ENCODE measurements at regions not wholly inside any gene's neighbourhood (a gene's known extent, or its start where the extent isn't known, plus 50 kb on each side); places are given as distances from the start of the nearest gene placed in this dataset.

DNA sequence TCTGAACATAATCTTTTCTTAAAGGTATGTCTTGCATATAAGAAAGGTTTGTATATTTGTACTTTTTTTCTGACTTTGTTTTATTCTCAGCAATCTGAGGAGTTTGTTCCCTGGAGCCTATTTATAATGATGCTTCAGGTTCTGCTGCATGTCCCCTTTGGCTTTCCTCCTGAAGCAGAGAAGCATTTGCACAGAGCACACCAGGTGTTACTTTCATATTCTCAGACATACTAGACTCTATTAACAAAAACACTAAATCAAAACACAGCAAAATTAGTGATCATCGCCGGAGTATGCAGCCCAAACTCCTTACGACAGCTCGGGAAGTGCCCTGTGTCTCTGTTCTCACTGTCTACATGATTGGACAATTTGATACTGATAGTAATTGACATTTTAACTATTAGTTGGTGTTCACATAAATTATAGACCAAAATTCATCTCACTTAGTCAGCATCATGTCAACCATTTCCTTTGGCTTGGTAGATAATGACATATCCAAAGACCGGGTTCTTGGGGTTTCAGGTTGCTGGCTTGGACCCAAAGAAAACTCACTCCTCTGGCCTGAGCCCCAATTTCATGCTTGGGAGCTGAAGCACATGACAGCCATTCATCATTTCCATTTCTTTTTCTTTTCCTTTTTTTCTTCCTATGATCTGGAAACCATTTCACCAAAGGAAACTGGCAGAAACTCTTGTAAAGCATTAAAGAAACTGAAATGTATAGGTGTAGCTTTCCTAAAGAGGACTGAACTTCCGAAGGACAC, 400.1 kb upstream of the NRP1 start:
- Histone ChIP-seq H3K4me2 (peak overlapping the region; percentile 86), H4K20me1 (ENCODE audit: insufficient read depth) (no peaks in the 10 kb centered on the region), H3K79me2 (ENCODE audit: insufficient read depth, low read depth) (no peaks in the 10 kb centered on the region), H3K27me3 (ENCODE audit: insufficient read depth, low read depth) (no peaks in the 10 kb centered on the region), H3K4me1 (ENCODE audit: low read depth, poor library complexity, severe bottlenecking) (peaks cover 47% of the 10 kb centered on the region), H3K27ac (peak overlapping the region; percentile 96), H3K9ac (peak overlapping the region; percentile 71), H2AFZ (ENCODE audit: low read depth) (peak overlapping the region; percentile 29; the same call in 1 of the 2 replicates), H3K4me3 (IDR thresholded peaks at IDR 0.05; ENCODE audit: insufficient read depth, low read depth, low read length) (no peak overlapping the region), H3K36me3 (ENCODE audit: insufficient read depth) (no peaks in the 10 kb centered on the region)
- TF ChIP-seq, protein P1, sequence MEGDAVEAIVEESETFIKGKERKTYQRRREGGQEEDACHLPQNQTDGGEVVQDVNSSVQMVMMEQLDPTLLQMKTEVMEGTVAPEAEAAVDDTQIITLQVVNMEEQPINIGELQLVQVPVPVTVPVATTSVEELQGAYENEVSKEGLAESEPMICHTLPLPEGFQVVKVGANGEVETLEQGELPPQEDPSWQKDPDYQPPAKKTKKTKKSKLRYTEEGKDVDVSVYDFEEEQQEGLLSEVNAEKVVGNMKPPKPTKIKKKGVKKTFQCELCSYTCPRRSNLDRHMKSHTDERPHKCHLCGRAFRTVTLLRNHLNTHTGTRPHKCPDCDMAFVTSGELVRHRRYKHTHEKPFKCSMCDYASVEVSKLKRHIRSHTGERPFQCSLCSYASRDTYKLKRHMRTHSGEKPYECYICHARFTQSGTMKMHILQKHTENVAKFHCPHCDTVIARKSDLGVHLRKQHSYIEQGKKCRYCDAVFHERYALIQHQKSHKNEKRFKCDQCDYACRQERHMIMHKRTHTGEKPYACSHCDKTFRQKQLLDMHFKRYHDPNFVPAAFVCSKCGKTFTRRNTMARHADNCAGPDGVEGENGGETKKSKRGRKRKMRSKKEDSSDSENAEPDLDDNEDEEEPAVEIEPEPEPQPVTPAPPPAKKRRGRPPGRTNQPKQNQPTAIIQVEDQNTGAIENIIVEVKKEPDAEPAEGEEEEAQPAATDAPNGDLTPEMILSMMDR (conservative IDR thresholded peaks at IDR 0.05; ENCODE audit: low read depth, low read length): no peak

DNA sequence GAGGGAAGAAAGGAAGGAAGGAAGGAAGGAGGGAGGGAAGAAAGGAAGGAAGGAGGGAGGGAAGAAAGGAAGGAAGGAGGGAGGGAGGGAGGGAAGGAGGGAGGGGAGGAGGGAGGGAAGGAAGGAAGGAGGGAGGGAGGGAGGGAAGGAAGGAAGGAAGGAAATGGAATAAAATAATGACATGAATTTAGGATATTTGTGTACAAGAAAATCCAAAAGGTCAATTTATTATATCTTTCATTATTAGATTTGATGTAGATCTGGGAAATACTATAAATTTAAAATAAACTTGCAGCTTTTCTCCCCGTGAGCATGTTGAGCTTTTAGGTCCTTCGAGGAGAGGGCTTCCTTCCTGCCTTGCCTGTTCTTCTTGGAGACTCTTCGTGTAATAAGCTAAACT, 398.6 kb upstream of the NRP1 start:
- H3K9ac ChIP-seq: no peak overlapping the region
- H3K79me2 ChIP-seq (ENCODE audit: insufficient read depth, low read depth): no peaks in the 10 kb centered on the region
- H3K36me3 ChIP-seq (ENCODE audit: insufficient read depth): no peaks in the 10 kb centered on the region
- no peak overlapping the region for H3K4me3 ChIP-seq (IDR thresholded peaks at IDR 0.05; ENCODE audit: insufficient read depth, low read depth, low read length)
- peaks cover 47% of the 10 kb centered on the region for H3K4me1 ChIP-seq (ENCODE audit: low read depth, poor library complexity, severe bottlenecking)
- H3K4me2 ChIP-seq: peak overlapping the region; percentile 86; the same call in 1 of the 2 replicates
- H3K27me3 ChIP-seq (ENCODE audit: insufficient read depth, low read depth): no peaks in the 10 kb centered on the region
- H3K27ac ChIP-seq: peak overlapping the region; percentile 96
- H2AFZ ChIP-seq (ENCODE audit: low read depth): peak overlapping the region; percentile 29; the same call in 1 of the 2 replicates
- TF ChIP-seq, protein P1 (conservative IDR thresholded peaks at IDR 0.05; ENCODE audit: low read depth, low read length): no peak
- H4K20me1 ChIP-seq (ENCODE audit: insufficient read depth): no peaks in the 10 kb centered on the region

DNA sequence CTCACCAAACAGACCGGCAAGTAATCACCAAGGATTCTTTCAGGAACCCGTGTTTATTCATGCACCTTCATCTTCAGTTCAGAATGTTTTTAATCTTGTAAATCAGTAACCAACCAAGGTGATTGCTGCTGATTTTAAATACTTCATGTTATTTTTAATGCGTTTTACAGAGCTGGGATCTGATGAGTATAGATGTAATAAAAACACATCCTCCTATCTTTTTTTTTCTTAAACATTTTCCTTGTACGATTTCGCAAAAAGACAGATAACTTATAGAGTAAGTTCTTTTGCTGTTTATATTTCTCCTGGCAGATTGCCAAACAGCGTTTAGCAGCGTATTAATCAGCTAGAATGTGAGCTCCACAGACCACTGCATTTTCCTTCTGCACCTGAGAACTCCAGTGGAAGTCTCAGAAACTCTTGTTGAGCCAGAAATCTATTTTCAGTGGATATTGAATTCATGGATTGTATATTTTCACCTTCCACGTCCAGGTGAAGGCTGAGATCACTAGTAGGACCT, 397.8 kb upstream of the NRP1 start:
- no peaks in the 10 kb centered on the region for H3K27me3 ChIP-seq (ENCODE audit: insufficient read depth, low read depth)
- no peaks in the 10 kb centered on the region for H4K20me1 ChIP-seq (ENCODE audit: insufficient read depth)
- H3K36me3 ChIP-seq (ENCODE audit: insufficient read depth): no peaks in the 10 kb centered on the region
- TF ChIP-seq, protein P1 (conservative IDR thresholded peaks at IDR 0.05; ENCODE audit: low read depth, low read length): no peak
- H3K79me2 ChIP-seq (ENCODE audit: insufficient read depth, low read depth): no peaks in the 10 kb centered on the region
- H3K9ac ChIP-seq: no peak overlapping the region
- H3K4me3 ChIP-seq (IDR thresholded peaks at IDR 0.05; ENCODE audit: insufficient read depth, low read depth, low read length): no peak overlapping the region
- no peak overlapping the region for H3K4me2 ChIP-seq
- H3K27ac ChIP-seq: no peak overlapping the region
- H2AFZ ChIP-seq (ENCODE audit: low read depth): no peak overlapping the region
- peaks cover 46% of the 10 kb centered on the region for H3K4me1 ChIP-seq (ENCODE audit: low read depth, poor library complexity, severe bottlenecking)

DNA sequence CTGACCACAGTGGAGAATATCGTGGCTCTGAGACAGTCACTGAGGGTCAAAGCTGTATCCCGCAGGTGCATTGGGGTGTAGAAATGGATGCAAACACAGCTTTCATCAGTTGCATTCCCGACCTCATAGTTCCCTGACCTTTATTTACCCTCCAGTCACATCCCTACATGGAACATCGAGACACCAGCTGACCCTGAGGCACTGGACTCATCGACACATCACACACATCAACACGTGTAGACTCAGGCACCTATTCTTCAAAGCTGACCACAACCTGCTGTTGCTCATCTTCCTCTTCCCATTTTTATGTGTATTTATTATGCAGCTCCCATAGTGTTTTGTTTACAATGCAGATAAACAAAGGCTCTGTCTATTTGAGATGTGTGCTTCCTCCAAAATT, 396.9 kb upstream of the NRP1 start:
- Histone ChIP-seq H4K20me1 (ENCODE audit: insufficient read depth) (no peaks in the 10 kb centered on the region), H2AFZ (ENCODE audit: low read depth) (no peak overlapping the region), H3K4me3 (IDR thresholded peaks at IDR 0.05; ENCODE audit: insufficient read depth, low read depth, low read length) (no peak overlapping the region), H3K27ac (no peak overlapping the region), H3K4me2 (no peak overlapping the region), H3K36me3 (ENCODE audit: insufficient read depth) (no peaks in the 10 kb centered on the region), H3K4me1 (ENCODE audit: low read depth, poor library complexity, severe bottlenecking) (peaks cover 37% of the 10 kb centered on the region), H3K9ac (no peak overlapping the region), H3K79me2 (ENCODE audit: insufficient read depth, low read depth) (no peaks in the 10 kb centered on the region), H3K27me3 (ENCODE audit: insufficient read depth, low read depth) (no peaks in the 10 kb centered on the region)
- TF ChIP-seq, protein P1 (conservative IDR thresholded peaks at IDR 0.05; ENCODE audit: low read depth, low read length): no peak

Data from KMS-11 (cell line).